ENCODE measurements at regions not wholly inside any gene's neighbourhood (a gene's known extent, or its start where the extent isn't known, plus 50 kb on each side); places are given as distances from the start of the nearest gene placed in this dataset.

DNA sequence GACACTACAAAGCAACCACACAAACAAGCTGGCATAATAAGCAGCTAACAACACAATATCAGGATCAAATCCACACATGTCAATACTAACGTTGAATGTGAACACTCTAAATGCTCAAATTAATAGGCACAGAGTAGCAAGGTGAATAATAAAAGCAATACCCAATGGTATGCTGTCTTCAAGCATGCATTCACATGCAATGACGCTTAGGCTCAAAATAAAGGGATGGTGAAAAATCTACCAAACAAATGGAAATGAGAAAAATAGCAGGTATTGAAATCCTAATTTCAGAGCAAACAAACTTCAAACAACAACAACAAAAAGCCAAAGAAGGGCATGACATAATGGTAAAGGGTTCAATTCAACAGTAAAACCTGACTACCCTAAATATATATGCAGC, 74.0 kb upstream of the FAM47B start:
- TF ChIP-seq, protein P1, sequence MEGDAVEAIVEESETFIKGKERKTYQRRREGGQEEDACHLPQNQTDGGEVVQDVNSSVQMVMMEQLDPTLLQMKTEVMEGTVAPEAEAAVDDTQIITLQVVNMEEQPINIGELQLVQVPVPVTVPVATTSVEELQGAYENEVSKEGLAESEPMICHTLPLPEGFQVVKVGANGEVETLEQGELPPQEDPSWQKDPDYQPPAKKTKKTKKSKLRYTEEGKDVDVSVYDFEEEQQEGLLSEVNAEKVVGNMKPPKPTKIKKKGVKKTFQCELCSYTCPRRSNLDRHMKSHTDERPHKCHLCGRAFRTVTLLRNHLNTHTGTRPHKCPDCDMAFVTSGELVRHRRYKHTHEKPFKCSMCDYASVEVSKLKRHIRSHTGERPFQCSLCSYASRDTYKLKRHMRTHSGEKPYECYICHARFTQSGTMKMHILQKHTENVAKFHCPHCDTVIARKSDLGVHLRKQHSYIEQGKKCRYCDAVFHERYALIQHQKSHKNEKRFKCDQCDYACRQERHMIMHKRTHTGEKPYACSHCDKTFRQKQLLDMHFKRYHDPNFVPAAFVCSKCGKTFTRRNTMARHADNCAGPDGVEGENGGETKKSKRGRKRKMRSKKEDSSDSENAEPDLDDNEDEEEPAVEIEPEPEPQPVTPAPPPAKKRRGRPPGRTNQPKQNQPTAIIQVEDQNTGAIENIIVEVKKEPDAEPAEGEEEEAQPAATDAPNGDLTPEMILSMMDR (conservative IDR thresholded peaks at IDR 0.05; ENCODE audit: low read depth, low read length) = no peak
- no peak for DNase-seq (ENCODE audit: low read depth)
- H3K4me3 ChIP-seq (ENCODE audit: low read depth, low read length) = no peak overlapping the region

DNA sequence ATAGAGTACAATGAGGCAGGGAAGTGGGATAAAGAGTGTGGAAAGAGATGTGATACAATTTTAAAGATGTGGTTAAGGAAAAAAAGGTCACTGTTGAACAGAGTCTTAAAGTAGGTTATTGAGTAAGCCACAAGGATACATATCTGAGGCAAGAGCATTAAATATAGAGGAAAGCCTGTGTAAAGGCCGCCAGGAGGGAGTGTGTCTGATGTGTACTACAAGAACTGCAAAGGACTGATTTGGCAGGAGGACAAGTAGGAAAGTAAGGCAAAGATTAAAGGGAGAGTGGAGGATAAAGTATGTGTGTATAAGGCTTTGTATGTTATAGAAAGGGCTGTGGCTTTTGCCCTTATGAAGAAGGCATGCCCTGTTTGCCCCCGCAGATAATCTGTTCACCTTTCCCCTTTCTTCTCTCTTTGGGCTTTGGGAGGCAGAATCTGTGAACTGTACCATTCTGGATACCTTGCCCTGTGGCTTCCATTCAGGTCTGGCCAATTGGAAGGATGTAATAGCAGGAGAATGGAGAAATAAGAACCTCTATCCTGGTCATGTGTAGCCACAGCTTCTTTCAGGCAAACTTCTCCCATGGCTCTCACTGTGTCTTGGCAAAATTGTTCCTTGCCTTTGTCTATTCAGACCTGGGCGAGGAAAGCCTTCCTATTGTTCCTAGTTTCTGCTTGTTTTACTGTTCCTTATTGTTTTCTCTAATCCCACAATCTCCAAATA, 68.9 kb upstream of the FAM47B start:
- DNase-seq (ENCODE audit: low read depth) = no peak
- TF ChIP-seq, protein P1 (conservative IDR thresholded peaks at IDR 0.05; ENCODE audit: low read depth, low read length) = no peak
- no peak overlapping the region for H3K4me3 ChIP-seq (ENCODE audit: low read depth, low read length)

DNA sequence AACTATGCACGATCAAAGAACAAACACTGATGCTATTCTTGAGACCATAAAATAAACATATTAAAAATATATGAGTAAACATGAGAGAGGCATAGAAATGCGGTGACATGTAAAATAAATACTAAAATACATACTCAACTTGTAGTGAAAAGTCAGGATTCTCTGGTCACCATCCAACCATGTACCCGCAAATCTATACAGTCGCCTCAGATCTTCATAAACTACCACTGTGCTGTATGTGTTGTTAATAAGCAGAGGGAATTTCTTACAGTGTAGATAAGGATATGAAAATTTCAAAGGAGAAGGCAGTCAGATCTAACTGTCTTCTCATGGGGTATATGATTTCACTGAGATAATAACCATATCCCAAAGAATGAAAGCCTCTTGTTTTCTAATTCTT, 67.8 kb upstream of the FAM47B start:
- H3K4me3 ChIP-seq (ENCODE audit: low read depth, low read length) = no peak overlapping the region
- DNase-seq (ENCODE audit: low read depth) = no peak
- TF ChIP-seq, protein P1 (conservative IDR thresholded peaks at IDR 0.05; ENCODE audit: low read depth, low read length) = no peak

DNA sequence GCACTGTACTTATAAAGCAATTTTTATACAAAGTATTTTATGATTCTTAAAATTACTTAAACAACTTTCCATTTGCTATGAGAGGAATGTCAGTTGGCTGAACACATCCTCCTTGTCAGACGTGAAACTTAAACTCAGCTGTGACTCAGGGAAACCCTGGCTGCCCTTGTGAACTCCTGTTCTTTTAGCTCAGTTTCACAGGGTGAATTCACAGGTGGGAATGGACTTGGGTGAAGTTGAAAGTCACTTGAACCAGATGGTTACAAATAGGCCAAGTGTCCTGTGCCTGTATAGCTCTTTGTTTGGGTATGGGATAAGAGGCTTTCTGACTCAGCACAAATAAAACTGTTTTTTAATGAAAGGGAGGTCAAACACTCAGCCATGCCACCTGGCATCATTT, 67.4 kb upstream of the FAM47B start:
- TF ChIP-seq, protein P1 (conservative IDR thresholded peaks at IDR 0.05; ENCODE audit: low read depth, low read length) = no peak
- no peak overlapping the region for H3K4me3 ChIP-seq (ENCODE audit: low read depth, low read length)
- DNase-seq (ENCODE audit: low read depth) = peak; percentile 32

DNA sequence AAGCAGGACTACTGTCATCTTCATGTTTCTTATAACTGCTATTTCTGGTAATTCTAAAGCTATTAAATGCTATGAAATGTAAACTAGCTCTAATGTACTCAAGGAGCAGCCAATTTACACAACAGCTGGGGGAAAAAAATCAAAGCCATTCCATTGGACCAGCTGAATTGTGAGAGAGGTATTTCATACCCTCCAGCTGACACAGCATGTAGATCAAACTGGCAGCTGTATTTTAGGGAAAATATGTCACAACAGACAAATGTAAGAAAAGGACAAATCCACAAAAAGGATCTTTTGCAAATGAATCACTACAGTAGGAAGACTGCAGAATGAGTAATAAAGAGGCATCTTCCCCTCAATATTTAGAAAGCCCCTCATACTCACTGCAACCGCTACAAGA, 65.2 kb upstream of the FAM47B start:
- no peak overlapping the region for H3K4me3 ChIP-seq (ENCODE audit: low read depth, low read length)
- DNase-seq (ENCODE audit: low read depth) = no peak
- TF ChIP-seq, protein P1 (conservative IDR thresholded peaks at IDR 0.05; ENCODE audit: low read depth, low read length) = no peak

DNA sequence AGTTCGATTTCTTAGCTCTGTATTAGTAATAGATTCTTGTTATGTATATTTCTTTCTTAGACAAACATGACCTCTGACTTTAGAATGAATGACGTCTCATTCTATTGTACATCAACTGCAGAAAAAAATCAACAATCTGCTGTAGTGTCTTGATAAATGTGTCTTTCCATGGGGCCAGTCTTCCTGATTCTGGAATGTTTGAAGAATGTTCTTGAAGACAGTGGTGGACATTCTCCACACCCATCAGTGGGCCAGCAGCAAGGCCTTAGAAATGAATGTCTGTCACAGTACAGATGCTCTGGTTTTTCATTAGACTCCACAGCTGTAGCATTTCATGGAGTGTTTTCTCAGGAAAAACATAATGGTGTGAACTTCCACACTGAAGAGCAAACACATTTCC, 63.2 kb upstream of the FAM47B start:
- DNase-seq (ENCODE audit: low read depth) = no peak
- TF ChIP-seq, protein P1 (conservative IDR thresholded peaks at IDR 0.05; ENCODE audit: low read depth, low read length) = no peak

DNA sequence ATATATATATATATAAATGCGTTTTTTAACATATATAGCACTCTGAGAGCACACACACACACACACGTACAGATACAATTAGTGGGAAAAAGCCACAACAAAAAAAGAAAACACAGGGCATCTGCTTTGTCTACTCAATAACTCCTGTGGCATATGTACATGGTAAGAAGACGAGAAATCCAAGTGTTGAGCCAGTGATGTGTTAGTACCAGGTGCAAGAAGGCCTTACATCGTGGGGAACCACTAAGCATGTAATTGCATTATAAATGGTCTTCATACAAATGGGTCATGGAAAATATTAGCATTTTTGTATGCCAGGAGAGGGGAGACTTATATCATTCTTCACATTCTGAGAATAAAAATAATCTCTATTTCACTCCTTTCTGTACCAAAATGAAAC, 62.7 kb upstream of the FAM47B start:
- no peak for DNase-seq (ENCODE audit: low read depth)
- TF ChIP-seq, protein P1 (conservative IDR thresholded peaks at IDR 0.05; ENCODE audit: low read depth, low read length) = no peak

More for the DNA sequence above, 63.2 kb upstream of the FAM47B start:
- no peak overlapping the region for H3K4me3 ChIP-seq (ENCODE audit: low read depth, low read length)

More for the DNA sequence above, 62.7 kb upstream of the FAM47B start:
- no peak overlapping the region for H3K4me3 ChIP-seq (ENCODE audit: low read depth, low read length)

Measured in epithelial cell of proximal tubule (primary cell).